SH-SY5Y (cell line): ENCODE measurements at regions not wholly inside any gene's neighbourhood (a gene's known extent, or its start where the extent isn't known, plus 50 kb on each side); places are given as distances from the start of the nearest gene placed in this dataset.

Source experiments
- GATA2 ChIP-seq: IDR thresholded peaks from 2 replicates; pipeline ENCODE4 v1.6.1; 2011; ENCODE audit warnings: mild to moderate bottlenecking, low read depth, low read length
- GATA3 ChIP-seq: IDR thresholded peaks from 2 replicates; pipeline ENCODE4 v1.6.1; 2011; ENCODE audit warnings: low read depth, mild to moderate bottlenecking, low read length, moderate library complexity

DNA sequence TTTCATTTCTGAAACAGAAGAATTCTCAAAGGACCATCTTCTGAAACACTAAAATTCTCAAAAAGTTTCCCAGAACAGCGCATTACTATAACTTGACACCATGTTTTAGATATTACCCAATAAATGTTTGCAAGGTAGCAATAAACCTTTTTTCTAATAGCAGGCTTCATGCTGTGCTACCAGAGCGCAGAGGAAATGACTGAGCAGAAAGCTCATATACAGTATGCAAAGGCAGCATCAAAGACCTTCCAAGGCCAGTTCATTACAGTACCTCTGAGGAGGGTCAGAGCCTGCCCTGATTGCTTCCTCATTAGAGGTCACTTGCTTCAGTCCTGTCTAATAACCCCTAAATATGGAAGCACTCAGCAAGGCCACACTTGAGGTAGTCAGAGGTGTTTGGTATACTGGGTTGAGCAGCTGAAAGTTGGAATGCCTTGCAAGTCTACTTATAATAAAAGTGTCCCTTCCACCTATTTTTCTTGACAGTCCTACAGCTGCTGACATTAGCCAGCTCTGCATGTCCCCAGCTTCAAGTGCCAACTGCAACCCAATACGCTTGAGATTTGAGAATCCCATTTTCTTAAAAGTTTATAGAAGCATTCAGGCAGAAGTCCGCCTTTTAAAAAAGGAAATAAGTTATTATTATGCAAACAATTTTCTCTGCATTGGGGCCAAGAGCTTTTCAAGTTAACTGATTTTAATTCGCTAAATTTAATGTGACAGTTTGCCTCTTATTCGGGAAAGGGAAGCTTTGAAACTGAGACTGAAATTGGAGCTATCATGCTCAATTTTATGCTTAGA is 207.2 kb downstream of the ZC3H11B start:
- TF ChIP-seq GATA2: no peak
- no peak for TF ChIP-seq GATA3
